ENCODE measurements at regions not wholly inside any gene's neighbourhood (a gene's known extent, or its start where the extent isn't known, plus 50 kb on each side); places are given as distances from the start of the nearest gene placed in this dataset.

DNA sequence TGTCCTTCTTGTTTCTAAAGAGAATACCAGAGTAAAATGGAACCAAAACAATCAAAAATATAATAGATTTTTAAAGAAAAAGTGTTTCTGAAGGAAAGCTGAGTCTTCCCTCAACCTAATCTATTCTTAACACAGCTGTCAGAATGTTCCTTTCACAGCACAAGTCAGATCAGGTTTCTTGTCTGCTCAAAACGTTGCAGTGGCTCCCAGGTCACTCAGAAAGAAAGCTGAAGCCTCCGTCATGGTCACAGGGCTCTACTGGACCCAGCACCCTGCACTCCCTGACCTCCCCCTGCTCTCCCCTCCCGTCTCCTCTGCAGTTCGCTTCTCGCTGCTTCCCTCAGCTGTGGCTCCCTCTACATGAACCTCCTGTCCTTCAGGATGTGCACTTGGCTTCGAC, 90.7 kb upstream of the PTPRM start:
- no peaks in the 10 kb centered on the region for H3K9me3 ChIP-seq (ENCODE audit: control insufficient read depth, low read depth, low read length)
- TF ChIP-seq, protein P1, sequence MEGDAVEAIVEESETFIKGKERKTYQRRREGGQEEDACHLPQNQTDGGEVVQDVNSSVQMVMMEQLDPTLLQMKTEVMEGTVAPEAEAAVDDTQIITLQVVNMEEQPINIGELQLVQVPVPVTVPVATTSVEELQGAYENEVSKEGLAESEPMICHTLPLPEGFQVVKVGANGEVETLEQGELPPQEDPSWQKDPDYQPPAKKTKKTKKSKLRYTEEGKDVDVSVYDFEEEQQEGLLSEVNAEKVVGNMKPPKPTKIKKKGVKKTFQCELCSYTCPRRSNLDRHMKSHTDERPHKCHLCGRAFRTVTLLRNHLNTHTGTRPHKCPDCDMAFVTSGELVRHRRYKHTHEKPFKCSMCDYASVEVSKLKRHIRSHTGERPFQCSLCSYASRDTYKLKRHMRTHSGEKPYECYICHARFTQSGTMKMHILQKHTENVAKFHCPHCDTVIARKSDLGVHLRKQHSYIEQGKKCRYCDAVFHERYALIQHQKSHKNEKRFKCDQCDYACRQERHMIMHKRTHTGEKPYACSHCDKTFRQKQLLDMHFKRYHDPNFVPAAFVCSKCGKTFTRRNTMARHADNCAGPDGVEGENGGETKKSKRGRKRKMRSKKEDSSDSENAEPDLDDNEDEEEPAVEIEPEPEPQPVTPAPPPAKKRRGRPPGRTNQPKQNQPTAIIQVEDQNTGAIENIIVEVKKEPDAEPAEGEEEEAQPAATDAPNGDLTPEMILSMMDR (optimal IDR thresholded peaks at IDR 0.05 in 1 of 3, IDR thresholded peaks at IDR 0.05 in 1 of 3, conservative IDR thresholded peaks at IDR 0.05 in 1 of 3; ENCODE audit: extremely low read depth in 1 of 3, insufficient read depth in 2 of 3, low read length in 3 of 3): no peak
- no peak for TF ChIP-seq EZH2 (IDR thresholded peaks at IDR 0.05; ENCODE audit: low read length)
- no peaks in the 10 kb centered on the region for H3K27me3 ChIP-seq (ENCODE audit: control insufficient read depth, extremely low read depth, insufficient read depth, low read length)
- DNase-seq (ENCODE audit: low read depth, low spot score) (no peak), FAIRE-seq (no peak)
- no peak overlapping the region for H2AFZ ChIP-seq (ENCODE audit: control insufficient read depth, low read length)
- H3K36me3 ChIP-seq (ENCODE audit: control insufficient read depth in 2 of 2, extremely low read depth in 1 of 2, insufficient read depth in 2 of 2, low read length in 2 of 2): no peaks in the 10 kb centered on the region
- no peaks in the 10 kb centered on the region for H3K79me2 ChIP-seq (ENCODE audit: control insufficient read depth, insufficient read depth, low read length)
- H3K4me3 ChIP-seq (ENCODE audit: control insufficient read depth in 2 of 3, extremely low read depth in 1 of 3, insufficient read depth in 2 of 3, low read depth in 1 of 3, low read length in 3 of 3): no peak overlapping the region
- no peak overlapping the region for H3K9ac ChIP-seq (ENCODE audit: control insufficient read depth, extremely low read depth, insufficient read depth, low read length)
- no peak overlapping the region for H3K27ac ChIP-seq (ENCODE audit: control insufficient read depth, insufficient read depth, low read length)
- H3K4me2 ChIP-seq (ENCODE audit: control insufficient read depth, extremely low read depth, insufficient read depth, low read depth, low read length): no peak overlapping the region
- no peaks in the 10 kb centered on the region for H3K9me1 ChIP-seq (ENCODE audit: control insufficient read depth, extremely low read depth, insufficient read depth, low read length)
- dilution Hi-C loops (cut with MboI; ENCODE audit: extremely low pct_ligation_motif_present, low sequenced_read_pairs): no loop called here
- H4K20me1 ChIP-seq (ENCODE audit: control insufficient read depth, extremely low read depth, insufficient read depth, low read length): no peaks in the 10 kb centered on the region
- H3K4me1 ChIP-seq (ENCODE audit: control insufficient read depth, extremely low read depth, insufficient read depth, low read length): no peaks in the 10 kb centered on the region

DNA sequence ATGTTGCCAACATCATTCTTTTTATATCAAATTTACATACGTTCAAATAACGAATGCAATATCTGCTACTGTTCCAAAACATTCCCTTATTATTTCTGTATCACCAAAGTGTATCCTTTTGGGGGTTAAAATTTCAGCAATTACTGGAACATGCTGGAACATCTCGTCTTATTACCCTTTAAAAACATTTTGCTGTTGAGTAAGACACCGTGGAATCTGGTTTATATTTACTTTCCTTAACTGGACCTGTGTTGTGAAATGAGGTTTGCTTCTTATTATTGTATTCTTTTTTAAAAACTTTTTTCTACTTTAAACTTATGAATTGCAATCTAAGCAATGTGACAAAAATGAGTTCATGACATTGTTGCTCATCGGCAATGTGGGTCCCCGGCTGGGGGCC, 87.4 kb upstream of the PTPRM start:
- no peak overlapping the region for H3K4me3 ChIP-seq (ENCODE audit: control insufficient read depth in 2 of 3, extremely low read depth in 1 of 3, insufficient read depth in 2 of 3, low read depth in 1 of 3, low read length in 3 of 3)
- H3K9me3 ChIP-seq (ENCODE audit: control insufficient read depth, low read depth, low read length): no peaks in the 10 kb centered on the region
- FAIRE-seq: no peak
- H3K9me1 ChIP-seq (ENCODE audit: control insufficient read depth, extremely low read depth, insufficient read depth, low read length): no peaks in the 10 kb centered on the region
- H3K27me3 ChIP-seq (ENCODE audit: control insufficient read depth, extremely low read depth, insufficient read depth, low read length): no peaks in the 10 kb centered on the region
- H3K4me1 ChIP-seq (ENCODE audit: control insufficient read depth, extremely low read depth, insufficient read depth, low read length): no peaks in the 10 kb centered on the region
- H3K9ac ChIP-seq (ENCODE audit: control insufficient read depth, extremely low read depth, insufficient read depth, low read length): no peak overlapping the region
- no peaks in the 10 kb centered on the region for H4K20me1 ChIP-seq (ENCODE audit: control insufficient read depth, extremely low read depth, insufficient read depth, low read length)
- TF ChIP-seq, protein P1 (optimal IDR thresholded peaks at IDR 0.05 in 1 of 3, IDR thresholded peaks at IDR 0.05 in 1 of 3, conservative IDR thresholded peaks at IDR 0.05 in 1 of 3; ENCODE audit: extremely low read depth in 1 of 3, insufficient read depth in 2 of 3, low read length in 3 of 3): no peak
- no peak for TF ChIP-seq EZH2 (IDR thresholded peaks at IDR 0.05; ENCODE audit: low read length)
- no peaks in the 10 kb centered on the region for H3K79me2 ChIP-seq (ENCODE audit: control insufficient read depth, insufficient read depth, low read length)
- H3K36me3 ChIP-seq (ENCODE audit: control insufficient read depth in 2 of 2, extremely low read depth in 1 of 2, insufficient read depth in 2 of 2, low read length in 2 of 2): no peaks in the 10 kb centered on the region
- DNase-seq (ENCODE audit: low read depth, low spot score): no peak
- no peak overlapping the region for H3K4me2 ChIP-seq (ENCODE audit: control insufficient read depth, extremely low read depth, insufficient read depth, low read depth, low read length)
- dilution Hi-C loops (cut with MboI; ENCODE audit: extremely low pct_ligation_motif_present, low sequenced_read_pairs): no loop called here
- no peak overlapping the region for H3K27ac ChIP-seq (ENCODE audit: control insufficient read depth, insufficient read depth, low read length)
- no peak overlapping the region for H2AFZ ChIP-seq (ENCODE audit: control insufficient read depth, low read length)

All from keratinocyte (primary cell).